IPS-18c (cell line): ENCODE measurements at regions not wholly inside any gene's neighbourhood (a gene's known extent, or its start where the extent isn't known, plus 50 kb on each side); places are given as distances from the start of the nearest gene placed in this dataset.

ENCODE experiments used
- H3K4me3 ChIP-seq: 2 replicates; pipeline ENCODE4 v1.7.0; 2013; ENCODE audit warnings: low read depth, mild to moderate bottlenecking, low read length, moderate library complexity; ENCODE audit not compliant: insufficient read depth
- H3K9me3 ChIP-seq: one replicate; pipeline ENCODE4 v1.6.1; 2013; ENCODE audit warnings: mild to moderate bottlenecking, low read length, moderate library complexity; ENCODE audit not compliant: control insufficient read depth, insufficient read depth

- no peak overlapping the region for H3K4me3 ChIP-seq
- no peaks in the 10 kb centered on the region for H3K9me3 ChIP-seq
Measured at GRCh38 chr5:61744690-61745619, 412.9 kb downstream of the ZSWIM6 start.

- H3K9me3 ChIP-seq: no peaks in the 10 kb centered on the region
- no peak overlapping the region for H3K4me3 ChIP-seq
Measured at GRCh38 chr5:61746831-61747575, 414.9 kb downstream of the ZSWIM6 start.

GRCh38 chr5:61748121-61748520 lies 416.1 kb downstream of the ZSWIM6 start:
- Histone ChIP-seq H3K9me3 (no peaks in the 10 kb centered on the region), H3K4me3 (no peak overlapping the region)

GRCh38 chr5:61748651-61749050 lies 416.6 kb downstream of the ZSWIM6 start:
- H3K9me3 ChIP-seq: no peaks in the 10 kb centered on the region
- H3K4me3 ChIP-seq: no peak overlapping the region

- no peak overlapping the region for H3K4me3 ChIP-seq
- no peaks in the 10 kb centered on the region for H3K9me3 ChIP-seq
Measured at GRCh38 chr5:61752588-61752987, 420.5 kb downstream of the ZSWIM6 start.

- Histone ChIP-seq H3K9me3 (no peaks in the 10 kb centered on the region), H3K4me3 (no peak overlapping the region)
Measured at GRCh38 chr5:61754792-61755191, 422.7 kb downstream of the ZSWIM6 start.

- no peak overlapping the region for H3K4me3 ChIP-seq
- H3K9me3 ChIP-seq: no peaks in the 10 kb centered on the region
Measured at GRCh38 chr5:61755726-61756222, 423.7 kb downstream of the ZSWIM6 start.

- Histone ChIP-seq H3K4me3 (no peak overlapping the region), H3K9me3 (no peaks in the 10 kb centered on the region)
Measured at GRCh38 chr5:61758711-61759110, 426.7 kb downstream of the ZSWIM6 start.

GRCh38 chr5:61765471-61765870 lies 433.4 kb downstream of the ZSWIM6 start:
- Histone ChIP-seq H3K4me3 (no peak overlapping the region), H3K9me3 (peaks cover 2% of the 10 kb centered on the region)

- Histone ChIP-seq H3K9me3 (peaks cover 2% of the 10 kb centered on the region), H3K4me3 (no peak overlapping the region)
Measured at GRCh38 chr5:61766141-61766540, 434.1 kb downstream of the ZSWIM6 start.

- peaks cover 2% of the 10 kb centered on the region for H3K9me3 ChIP-seq
- no peak overlapping the region for H3K4me3 ChIP-seq
Measured at GRCh38 chr5:61767231-61768080, 435.4 kb downstream of the ZSWIM6 start.

GRCh38 chr5:61768692-61769281 lies 436.7 kb downstream of the ZSWIM6 start:
- Histone ChIP-seq H3K4me3 (no peak overlapping the region), H3K9me3 (peaks cover 2% of the 10 kb centered on the region)

GRCh38 chr5:61771062-61771461 lies 439.0 kb downstream of the ZSWIM6 start:
- Histone ChIP-seq H3K9me3 (no peaks in the 10 kb centered on the region), H3K4me3 (no peak overlapping the region)

- Histone ChIP-seq H3K9me3 (no peaks in the 10 kb centered on the region), H3K4me3 (no peak overlapping the region)
Measured at GRCh38 chr5:61771808-61772207, 439.8 kb downstream of the ZSWIM6 start.

- Histone ChIP-seq H3K4me3 (no peak overlapping the region), H3K9me3 (no peaks in the 10 kb centered on the region)
Measured at GRCh38 chr5:61775901-61776300, 443.8 kb downstream of the ZSWIM6 start.

GRCh38 chr5:61777292-61777691 lies 445.2 kb downstream of the ZSWIM6 start:
- Histone ChIP-seq H3K4me3 (no peak overlapping the region), H3K9me3 (no peaks in the 10 kb centered on the region)

GRCh38 chr5:61779743-61780142 lies 447.7 kb downstream of the ZSWIM6 start:
- H3K4me3 ChIP-seq: no peak overlapping the region

More at GRCh38 chr5:61779743-61780142, 447.7 kb downstream of the ZSWIM6 start:
- no peaks in the 10 kb centered on the region for H3K9me3 ChIP-seq
